NCI-H69 (cell line): ENCODE measurements at regions not wholly inside any gene's neighbourhood (a gene's known extent, or its start where the extent isn't known, plus 50 kb on each side); places are given as distances from the start of the nearest gene placed in this dataset.
"Not testable (repeated sequence)": the region's sequence is repeated elsewhere in the genome, so short reads cannot be mapped to it uniquely, and the experiment has no call there.

Experiments
- DNase-seq: peaks from one replicate; lab custom pipeline; 2025; lab: John Stamatoyannopoulos, UW

GRCh38 chr1:87956750-87957149 is 628.1 kb downstream of the LMO4 start:
- peak; percentile 80 for DNase-seq

- no peak for DNase-seq
These were observed 628.7 kb downstream of the LMO4 start for GRCh38 chr1:87957331-87957730.

- DNase-seq = peak; percentile 4
These were observed 629.5 kb downstream of the LMO4 start for GRCh38 chr1:87958201-87958600.

- no peak for DNase-seq
These were observed 630.0 kb downstream of the LMO4 start for GRCh38 chr1:87958716-87959115.

- DNase-seq = no peak
These were observed 630.6 kb downstream of the LMO4 start for GRCh38 chr1:87959236-87959635.

- no peak for DNase-seq
These were observed 633.3 kb downstream of the LMO4 start for GRCh38 chr1:87961992-87962391.

GRCh38 chr1:87963556-87963955 is 634.9 kb downstream of the LMO4 start:
- no peak for DNase-seq

- no peak for DNase-seq
These were observed 636.5 kb downstream of the LMO4 start for GRCh38 chr1:87965193-87965592.

GRCh38 chr1:87968197-87968955 is 639.7 kb downstream of the LMO4 start:
- DNase-seq = no peak

GRCh38 chr1:87969040-87969439 is 640.4 kb downstream of the LMO4 start:
- no peak for DNase-seq

GRCh38 chr1:87972811-87973210 is 644.1 kb downstream of the LMO4 start:
- DNase-seq = no peak

GRCh38 chr1:87973896-87974295 is 645.2 kb downstream of the LMO4 start:
- no peak for DNase-seq

GRCh38 chr1:87976316-87976715 is 647.6 kb downstream of the LMO4 start:
- DNase-seq = no peak

GRCh38 chr1:87977145-87977544 is 648.5 kb downstream of the LMO4 start:
- peak; percentile 24 for DNase-seq

- DNase-seq = no peak
These were observed 650.4 kb downstream of the LMO4 start for GRCh38 chr1:87979079-87979478.

GRCh38 chr1:87980494-87980893 is 651.8 kb downstream of the LMO4 start:
- DNase-seq = peak; percentile 60

- no peak for DNase-seq
These were observed 652.7 kb downstream of the LMO4 start for GRCh38 chr1:87981386-87981785.

- DNase-seq = no peak
These were observed 653.1 kb downstream of the LMO4 start for GRCh38 chr1:87981810-87982209.

- DNase-seq = no peak
These were observed 655.2 kb downstream of the LMO4 start for GRCh38 chr1:87983841-87984240.

- no peak for DNase-seq
These were observed 656.4 kb downstream of the LMO4 start for GRCh38 chr1:87985071-87985470.

- DNase-seq = peak; percentile 1
These were observed 657.6 kb downstream of the LMO4 start for GRCh38 chr1:87986130-87986866.

GRCh38 chr1:87989346-87989745 is 660.7 kb downstream of the LMO4 start:
- DNase-seq = peak; percentile 2

- DNase-seq = not testable (repeated sequence)
These were observed 663.9 kb downstream of the LMO4 start for GRCh38 chr1:87992536-87992935.

- DNase-seq = no peak
These were observed 664.4 kb downstream of the LMO4 start for GRCh38 chr1:87993051-87993450.
